Smooth muscle cell (in vitro differentiated cells): ENCODE measurements at regions not wholly inside any gene's neighbourhood (a gene's known extent, or its start where the extent isn't known, plus 50 kb on each side); places are given as distances from the start of the nearest gene placed in this dataset.
A peak's percentile ranks its signal among the peaks of the same experiment; 100 is the strongest.

Experiments
- DNase-seq: peaks from one replicate; lab custom pipeline; 2025; ENCODE audit not compliant: unreplicated experiment; lab: John Stamatoyannopoulos, UW
- H2AFZ ChIP-seq: fragments of 200-600 bp; sonication (generic); 2 replicates; pipeline ENCODE4 v1.6.0; 2016; ENCODE audit warnings: antibody characterized with exemption, low read depth, mild to moderate bottlenecking
- H3F3A ChIP-seq: fragments of 200-600 bp; sonication (generic); 2 replicates; pipeline ENCODE4 v1.6.0; 2017; ENCODE audit warnings: antibody characterized with exemption, low read depth
- H3K27ac ChIP-seq: fragments of 200-600 bp; sonication (generic); 2 replicates; pipeline ENCODE4 v1.5.1; 2016; ENCODE audit warnings: low read depth, mild to moderate bottlenecking
- H3K27me3 ChIP-seq: fragments of 200-600 bp; sonication (generic); 2 replicates; pipeline ENCODE4 v1.6.1; 2016; ENCODE audit warnings: low read depth, mild to moderate bottlenecking
- H3K36me3 ChIP-seq: fragments of 200-600 bp; sonication (generic); 2 replicates; pipeline ENCODE4 v1.5.1; 2016; ENCODE audit warnings: low read depth
- H3K4me1 ChIP-seq: fragments of 200-600 bp; sonication (generic); 2 replicates; pipeline ENCODE4 v1.5.1; 2016; ENCODE audit warnings: low read depth
- H3K4me2 ChIP-seq: fragments of 200-600 bp; sonication (generic); 2 replicates; pipeline ENCODE4 v1.6.0; 2016; ENCODE audit warnings: mild to moderate bottlenecking
- H3K4me3 ChIP-seq: fragments of 200-600 bp; sonication (generic); 2 replicates; pipeline ENCODE4 v1.5.1; 2016; ENCODE audit warnings: mild to moderate bottlenecking
- H3K79me2 ChIP-seq: fragments of 200-600 bp; sonication (generic); 2 replicates; pipeline ENCODE4 v1.6.0; 2016; ENCODE audit warnings: low read depth, mild to moderate bottlenecking
- H3K9ac ChIP-seq: fragments of 200-600 bp; sonication (generic); 2 replicates; pipeline ENCODE4 v1.6.0; 2016; ENCODE audit warnings: low read depth
- H3K9me3 ChIP-seq: fragments of 200-600 bp; sonication (generic); replicated peaks from 2 replicates; pipeline ENCODE4 v1.5.1; 2016; ENCODE audit warnings: low read depth
- H4K20me1 ChIP-seq: fragments of 200-600 bp; sonication (generic); 2 replicates; pipeline ENCODE4 v1.6.0; 2016; ENCODE audit warnings: low read depth
- CTCF ChIP-seq: fragments of 200-600 bp; sonication (generic); IDR thresholded peaks from 2 replicates; pipeline ENCODE4 v1.5.1; 2017; ENCODE audit warnings: borderline replicate concordance, mild to moderate bottlenecking, antibody characterized with exemption; ENCODE audit not compliant: insufficient read depth, poor library complexity, severe bottlenecking
- WGBS: methylation state at CpG from one replicate; pipeline ENCODE4 v1.1.7; 2016; ENCODE audit warnings: low lambda C conversion rate; 5-methylcytosine and 5-hydroxymethylcytosine counted together

GRCh38 chrX:139077281-139078250 is 366.0 kb upstream of the FGF13 start:
- no peaks in the 10 kb centered on the region for H3K27me3 ChIP-seq
- no peaks in the 10 kb centered on the region for H3K79me2 ChIP-seq
- H2AFZ ChIP-seq: no peak overlapping the region
- no peaks in the 10 kb centered on the region for H3K36me3 ChIP-seq
- H3K4me2 ChIP-seq: no peak overlapping the region
- no peak for TF ChIP-seq CTCF
- no peak overlapping the region for H3K9ac ChIP-seq
- H4K20me1 ChIP-seq: no peaks in the 10 kb centered on the region
- H3F3A ChIP-seq: no peaks in the 10 kb centered on the region
- H3K27ac ChIP-seq: peak overlapping the region; percentile 25
- H3K4me1 ChIP-seq: no peaks in the 10 kb centered on the region
- 54% methylated on average over 5 of the region's 5 CpGs for WGBS
- H3K9me3 ChIP-seq: no peaks in the 10 kb centered on the region
- no peak for DNase-seq
- H3K4me3 ChIP-seq: no peak overlapping the region

- Histone ChIP-seq H3K27ac (no peak overlapping the region), H3K9me3 (no peaks in the 10 kb centered on the region), H3F3A (no peaks in the 10 kb centered on the region), H3K27me3 (no peaks in the 10 kb centered on the region), H3K79me2 (no peaks in the 10 kb centered on the region), H4K20me1 (no peaks in the 10 kb centered on the region), H3K4me3 (no peak overlapping the region), H3K4me1 (no peaks in the 10 kb centered on the region), H3K9ac (no peak overlapping the region), H3K4me2 (no peak overlapping the region), H2AFZ (no peak overlapping the region), H3K36me3 (no peaks in the 10 kb centered on the region)
- DNase-seq: no peak
- WGBS: 60% methylated on average over 2 of the region's 2 CpGs
- TF ChIP-seq CTCF: no peak
Measured at GRCh38 chrX:139063364-139063763, 351.8 kb upstream of the FGF13 start.

GRCh38 chrX:139058831-139059495 is 347.4 kb upstream of the FGF13 start:
- Histone ChIP-seq H3K27ac (no peak overlapping the region), H4K20me1 (no peaks in the 10 kb centered on the region), H3K9ac (no peak overlapping the region), H3K79me2 (no peaks in the 10 kb centered on the region), H3K4me2 (no peak overlapping the region), H2AFZ (no peak overlapping the region), H3K27me3 (no peaks in the 10 kb centered on the region), H3F3A (no peaks in the 10 kb centered on the region), H3K36me3 (no peaks in the 10 kb centered on the region), H3K4me3 (no peak overlapping the region), H3K4me1 (no peaks in the 10 kb centered on the region), H3K9me3 (peaks cover 4% of the 10 kb centered on the region)
- TF ChIP-seq CTCF: no peak
- WGBS: 46% methylated on average over 4 of the region's 4 CpGs
- no peak for DNase-seq
